ENCODE measurements at regions not wholly inside any gene's neighbourhood (a gene's known extent, or its start where the extent isn't known, plus 50 kb on each side); places are given as distances from the start of the nearest gene placed in this dataset.

GRCh38 chr13:107133950-107134349 lies 566.0 kb upstream of the ARGLU1 start:
- POLR2A ChIA-PET, result no interaction called here
- Histone ChIP-seq H3K36me3 (replicated peaks in 1 of 2; ENCODE audit: control insufficient read depth in 1 of 2, insufficient read depth in 2 of 2, low read length in 1 of 2) (no peaks in the 10 kb centered on the region), H3K27me3 (ENCODE audit: insufficient read depth) (no peaks in the 10 kb centered on the region), H3K4me2 (no peak overlapping the region), H3K27ac (ENCODE audit: low read depth in 2 of 2, low read length in 1 of 2) (no peak overlapping the region), H3K9me3 (no peaks in the 10 kb centered on the region), H3K4me3 (ENCODE audit: low read depth in 2 of 2, low read length in 1 of 2) (no peak overlapping the region), H3K79me2 (ENCODE audit: insufficient read depth) (no peaks in the 10 kb centered on the region), H3F3A (replicated peaks; ENCODE audit: insufficient read depth) (no peaks in the 10 kb centered on the region), H3K4me1 (ENCODE audit: control insufficient read depth in 1 of 2, insufficient read depth in 2 of 2, low read depth in 1 of 2, low read length in 1 of 2) (peaks cover 0 to 4% of the 10 kb centered on the region in 2 experiments; a peak in 1 of 4 replicates), H3K9ac (no peak overlapping the region), H4K20me1 (ENCODE audit: insufficient read depth) (no peaks in the 10 kb centered on the region), H3K9me2 (no peaks in the 10 kb centered on the region), H2AFZ (ENCODE audit: low read depth) (no peak overlapping the region)
- DNase-seq, result no peak
- 49% methylated on average over 5 of the region's 5 CpGs for WGBS (ENCODE audit: low lambda C conversion rate)
- TF ChIP-seq NFIC (IDR thresholded peaks at IDR 0.05; ENCODE audit: borderline replicate concordance), result no peak
- TF ChIP-seq FOXM1 (IDR thresholded peaks at IDR 0.05; ENCODE audit: low read depth), result no peak
- TF ChIP-seq MEF2A (IDR thresholded peaks at IDR 0.05; ENCODE audit: borderline replicate concordance, low read depth), result no peak
- TF ChIP-seq JUND (IDR thresholded peaks at IDR 0.05), result no peak
- TF ChIP-seq USF1 (IDR thresholded peaks at IDR 0.05; ENCODE audit: borderline replicate concordance, low read depth), result no peak
- no peak for TF ChIP-seq RXRA (IDR thresholded peaks at IDR 0.05; ENCODE audit: borderline replicate concordance, low read depth)
- CTCF ChIA-PET, result interaction anchor here (1.8 kb wide), 1 partner anchor 10 kb away, joined by 6 read pairs; no protein-coding TSS in a partner anchor

- Histone ChIP-seq H3K27ac (ENCODE audit: low read depth in 2 of 2, low read length in 1 of 2) (no peak overlapping the region), H3K4me1 (ENCODE audit: control insufficient read depth in 1 of 2, insufficient read depth in 2 of 2, low read depth in 1 of 2, low read length in 1 of 2) (no peaks in the 10 kb centered on the region), H3F3A (replicated peaks; ENCODE audit: insufficient read depth) (no peaks in the 10 kb centered on the region), H4K20me1 (ENCODE audit: insufficient read depth) (no peaks in the 10 kb centered on the region), H3K9me2 (no peaks in the 10 kb centered on the region), H3K79me2 (ENCODE audit: insufficient read depth) (no peaks in the 10 kb centered on the region), H3K36me3 (replicated peaks in 1 of 2; ENCODE audit: control insufficient read depth in 1 of 2, insufficient read depth in 2 of 2, low read length in 1 of 2) (no peaks in the 10 kb centered on the region), H3K27me3 (ENCODE audit: insufficient read depth) (no peaks in the 10 kb centered on the region), H3K4me3 (ENCODE audit: low read depth in 2 of 2, low read length in 1 of 2) (no peak overlapping the region), H3K9ac (no peak overlapping the region), H2AFZ (ENCODE audit: low read depth) (no peak overlapping the region), H3K4me2 (no peak overlapping the region), H3K9me3 (no peaks in the 10 kb centered on the region)
- TF ChIP-seq JUND (IDR thresholded peaks at IDR 0.05), result no peak
- no peak for TF ChIP-seq PBX3 (IDR thresholded peaks at IDR 0.05)
- TF ChIP-seq EP300 (IDR thresholded peaks at IDR 0.05; ENCODE audit: borderline replicate concordance in 1 of 2, low read depth in 1 of 2, low read length in 1 of 2), result no peak
- TF ChIP-seq TEAD4 (IDR thresholded peaks at IDR 0.05; ENCODE audit: borderline replicate concordance, insufficient read depth), result no peak
- no peak for TF ChIP-seq RXRA (IDR thresholded peaks at IDR 0.05; ENCODE audit: borderline replicate concordance, low read depth)
- TF ChIP-seq EZH2phosphoT487 (IDR thresholded peaks at IDR 0.05; ENCODE audit: borderline replicate concordance, low read depth), result no peak
- TF ChIP-seq TCF12 (IDR thresholded peaks at IDR 0.05), result no peak
- no peak for TF ChIP-seq GABPA (IDR thresholded peaks at IDR 0.05; ENCODE audit: low read depth)
- TF ChIP-seq RCOR1 (IDR thresholded peaks at IDR 0.05; ENCODE audit: low read length), result no peak
- no peak for TF ChIP-seq NRF1 (IDR thresholded peaks at IDR 0.05; ENCODE audit: low read depth, low read length)
- no peak for TF ChIP-seq CTCF (IDR thresholded peaks at IDR 0.05)
- TF ChIP-seq RFX5 (IDR thresholded peaks at IDR 0.05; ENCODE audit: low read length), result no peak
- TF ChIP-seq SMC3 (IDR thresholded peaks at IDR 0.05; ENCODE audit: low read depth, low read length), result no peak
- TF ChIP-seq USF1 (IDR thresholded peaks at IDR 0.05; ENCODE audit: borderline replicate concordance, low read depth), result no peak
- TF ChIP-seq ZBTB33 (IDR thresholded peaks at IDR 0.05; ENCODE audit: borderline replicate concordance, low read depth), result no peak
- no peak for TF ChIP-seq YY1 (IDR thresholded peaks at IDR 0.05; ENCODE audit: low read depth)
- no peak for TF ChIP-seq TAF1 (IDR thresholded peaks at IDR 0.05; ENCODE audit: borderline replicate concordance, low read depth, low read length)
- no peak for TF ChIP-seq FOXM1 (IDR thresholded peaks at IDR 0.05; ENCODE audit: low read depth)
- no peak for TF ChIP-seq FOSL2 (IDR thresholded peaks at IDR 0.05; ENCODE audit: borderline replicate concordance, low read depth)
- no peak for TF ChIP-seq FOXJ3 (CRISPR knock-in tag; IDR thresholded peaks at IDR 0.05)
- DNase-seq, result no peak
- WGBS (ENCODE audit: low lambda C conversion rate), result 36% methylated on average over 1 of the region's 1 CpG
- ChIA-PET POLR2A (no interaction called here), CTCF (no interaction called here)
These were observed 562.6 kb upstream of the ARGLU1 start for GRCh38 chr13:107130566-107130965.
